GM19324 (cell line): ENCODE measurements at regions not wholly inside any gene's neighbourhood (a gene's known extent, or its start where the extent isn't known, plus 50 kb on each side); places are given as distances from the start of the nearest gene placed in this dataset.

Source experiments
- ATAC-seq: cut with Tn5 transposase; IDR thresholded peaks from one replicate; pipeline ENCODE4 v1.9.1; 2021; ENCODE audit warnings: mild to moderate bottlenecking, moderate library complexity; ENCODE audit not compliant: unreplicated experiment, low FRiP score

- ATAC-seq = no peak
Measured at GRCh38 chr11:127485541-127485940, 485.0 kb upstream of the KIRREL3 start.

DNA sequence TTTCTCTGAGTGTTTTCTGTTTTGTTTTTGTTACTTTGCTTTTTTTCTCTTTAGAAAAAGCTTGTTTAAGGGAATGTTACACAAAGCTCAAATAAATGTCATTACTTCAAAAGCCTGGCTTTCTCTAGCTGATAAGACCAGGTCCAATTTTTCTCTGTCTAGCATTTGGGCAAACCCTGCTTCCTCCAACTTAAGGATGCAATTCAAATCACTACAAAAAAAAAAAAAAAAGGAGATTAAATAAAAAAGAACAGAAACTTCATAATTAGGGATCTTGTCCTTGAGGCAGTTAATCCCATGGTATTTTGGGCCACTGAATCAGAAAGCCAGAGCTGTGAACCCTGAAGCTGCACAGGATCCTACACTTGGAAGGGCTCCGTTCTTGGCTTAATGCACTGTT, 480.8 kb upstream of the KIRREL3 start:
- no peak for ATAC-seq

DNA sequence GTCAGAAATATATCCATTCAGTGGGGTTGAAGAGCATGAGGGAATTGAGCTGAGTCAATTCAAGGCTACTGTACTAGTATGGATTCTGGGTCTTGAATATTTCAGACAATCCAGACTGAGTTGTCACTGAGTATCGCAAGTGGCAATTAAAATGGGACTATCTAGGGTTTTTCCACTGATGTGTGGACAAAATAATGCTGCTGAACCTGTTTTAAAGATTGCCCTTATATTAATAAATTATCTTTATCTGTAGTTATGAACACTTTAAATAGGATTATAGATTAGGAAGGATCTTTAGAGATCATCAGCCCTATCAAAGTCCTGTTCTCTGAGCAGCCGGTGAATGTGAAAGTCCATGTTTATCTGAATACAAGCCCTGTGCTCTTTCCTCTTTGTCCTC, 478.3 kb upstream of the KIRREL3 start:
- no peak for ATAC-seq

DNA sequence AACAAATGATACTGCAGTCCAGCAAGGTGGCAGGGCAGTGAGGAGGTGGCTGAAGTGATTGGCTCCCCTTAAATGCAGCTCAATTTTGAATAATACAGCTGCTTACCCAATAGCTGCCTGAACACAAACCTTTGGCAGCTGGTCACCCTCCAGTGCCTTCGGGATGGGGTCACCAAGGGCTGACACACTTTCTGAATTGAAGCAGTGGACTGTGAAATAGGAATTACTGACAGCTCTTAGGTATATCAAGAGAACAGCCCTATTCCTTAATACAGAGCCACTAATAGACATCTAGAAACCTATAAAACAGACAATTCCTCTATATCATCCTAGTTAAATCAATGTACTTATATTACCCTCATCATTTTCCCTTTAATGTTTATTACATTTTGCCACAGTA, 474.2 kb upstream of the KIRREL3 start:
- ATAC-seq = no peak

DNA sequence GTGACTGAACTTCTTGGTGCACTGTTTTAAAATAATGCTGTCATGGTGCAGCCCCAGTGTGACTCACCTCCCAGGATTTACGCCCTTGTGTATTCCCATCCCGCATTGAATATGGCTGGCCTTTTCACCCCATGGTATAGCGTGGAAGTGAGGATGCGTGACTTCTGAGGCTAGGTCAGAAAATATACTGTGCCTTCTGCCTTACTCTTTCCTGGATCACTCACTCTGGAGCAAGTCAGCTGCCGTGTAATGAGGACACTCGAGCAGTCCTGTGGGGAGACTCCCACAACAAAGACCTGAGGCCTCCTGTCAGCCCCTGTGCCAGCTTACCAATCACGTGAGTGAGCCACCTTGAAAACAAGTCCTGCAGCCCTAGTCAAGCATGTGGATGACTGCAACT, 471.9 kb upstream of the KIRREL3 start:
- no peak for ATAC-seq

- no peak for ATAC-seq
Measured at GRCh38 chr11:127471662-127472061, 471.1 kb upstream of the KIRREL3 start.

DNA sequence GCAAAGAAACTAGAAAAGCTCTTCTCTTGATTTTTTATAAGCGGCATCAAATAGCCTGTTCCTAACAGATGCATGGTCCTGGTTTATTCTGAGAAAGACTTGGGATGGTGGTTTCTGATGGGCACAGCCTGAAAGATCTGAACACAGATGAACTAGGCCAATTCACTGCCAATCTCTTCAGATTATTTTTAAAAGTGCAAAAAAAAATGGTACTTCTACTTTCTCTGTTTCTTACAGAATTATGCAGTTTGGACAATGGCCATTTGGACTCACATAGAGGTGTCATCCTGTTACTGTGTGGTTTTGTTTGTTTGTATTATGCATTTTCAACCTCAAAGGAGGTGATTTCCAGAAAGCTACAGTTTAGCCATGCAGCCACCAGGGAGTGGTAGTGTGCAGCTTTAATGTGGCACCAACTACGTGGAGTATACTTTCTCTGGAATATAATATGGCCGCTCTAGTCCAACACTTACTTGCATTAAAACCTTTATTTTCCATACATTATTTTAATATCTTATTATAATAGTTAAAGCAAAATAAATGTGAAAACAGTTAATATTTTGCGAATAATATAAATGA, 469.8 kb upstream of the KIRREL3 start:
- ATAC-seq = no peak

GRCh38 chr11:127464325-127464724, 463.8 kb upstream of the KIRREL3 start:
- ATAC-seq = no peak

DNA sequence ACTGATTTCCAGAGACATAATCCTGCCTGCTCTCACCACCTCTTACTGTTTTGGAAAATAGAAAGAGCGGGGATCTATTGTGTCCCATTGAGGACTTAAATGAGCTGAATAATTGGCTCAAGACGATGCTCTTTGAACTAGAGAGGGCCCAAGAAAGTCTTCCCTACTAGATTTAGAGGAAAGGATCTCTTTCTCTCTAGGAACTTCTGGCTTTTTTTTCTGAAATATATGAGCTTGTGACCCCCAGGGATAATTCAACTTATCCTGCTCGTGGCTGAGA, 461.4 kb upstream of the KIRREL3 start:
- ATAC-seq = no peak

DNA sequence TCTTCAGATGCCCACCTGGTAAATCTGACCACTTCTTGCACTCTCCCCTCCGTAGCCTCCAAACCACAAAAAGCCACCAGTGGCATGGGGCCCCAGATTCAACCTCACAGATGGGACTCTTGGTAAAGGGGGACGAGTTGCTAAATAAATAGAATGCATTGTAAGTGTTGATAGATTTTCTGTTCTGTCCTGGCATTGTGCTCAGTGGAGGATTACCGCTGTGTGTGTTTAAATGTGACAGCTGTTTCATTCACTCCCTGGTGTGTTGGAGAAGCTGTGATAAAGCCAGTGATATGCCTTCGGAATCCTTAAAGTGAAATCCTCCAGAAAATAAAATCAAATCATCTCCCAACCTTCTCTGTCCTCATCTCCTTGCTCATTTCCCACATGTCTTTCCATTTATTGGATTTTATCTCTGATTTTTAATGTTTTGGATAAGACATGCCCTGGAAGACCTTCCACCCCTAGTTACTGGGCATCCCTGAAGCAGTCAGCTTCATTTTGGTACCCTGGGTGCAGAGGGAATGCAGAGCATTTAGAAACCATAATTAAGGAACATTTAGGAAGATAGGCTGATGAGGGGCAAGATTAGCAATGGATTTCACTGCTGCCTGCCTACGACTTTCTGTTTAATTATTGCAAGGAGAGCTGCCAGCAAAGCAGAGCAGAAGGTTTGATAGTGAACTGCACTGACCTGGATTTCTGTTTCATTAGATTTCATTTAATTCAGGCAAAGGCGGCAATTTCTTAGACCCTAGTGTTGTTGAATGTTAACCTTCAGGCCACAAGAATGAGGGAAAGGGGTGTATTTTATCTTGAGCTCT, 460.9 kb upstream of the KIRREL3 start:
- ATAC-seq = no peak

- ATAC-seq = no peak
Measured at GRCh38 chr11:127458561-127458960, 458.0 kb upstream of the KIRREL3 start.

DNA sequence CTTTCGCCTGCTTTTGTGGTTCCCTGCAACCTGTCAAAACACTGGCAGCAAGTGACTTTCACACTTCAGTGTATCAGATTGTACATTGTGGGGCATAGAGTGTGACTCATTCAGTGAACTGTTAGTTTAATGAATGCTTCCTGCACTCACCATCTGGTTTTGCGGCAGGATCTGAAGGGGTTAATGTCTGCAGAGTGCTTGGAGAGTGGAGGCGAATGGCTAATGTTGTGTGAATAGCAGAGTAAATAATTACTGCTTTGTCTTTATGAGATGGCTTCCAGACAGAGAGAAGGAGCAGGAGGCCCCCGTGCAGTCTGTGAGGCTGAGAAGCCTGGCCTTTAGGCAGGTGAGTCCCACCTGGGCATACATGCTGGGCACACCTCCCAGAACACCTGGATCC, 454.3 kb upstream of the KIRREL3 start:
- no peak for ATAC-seq

GRCh38 chr11:127452533-127452932, 452.0 kb upstream of the KIRREL3 start:
- ATAC-seq = no peak

DNA sequence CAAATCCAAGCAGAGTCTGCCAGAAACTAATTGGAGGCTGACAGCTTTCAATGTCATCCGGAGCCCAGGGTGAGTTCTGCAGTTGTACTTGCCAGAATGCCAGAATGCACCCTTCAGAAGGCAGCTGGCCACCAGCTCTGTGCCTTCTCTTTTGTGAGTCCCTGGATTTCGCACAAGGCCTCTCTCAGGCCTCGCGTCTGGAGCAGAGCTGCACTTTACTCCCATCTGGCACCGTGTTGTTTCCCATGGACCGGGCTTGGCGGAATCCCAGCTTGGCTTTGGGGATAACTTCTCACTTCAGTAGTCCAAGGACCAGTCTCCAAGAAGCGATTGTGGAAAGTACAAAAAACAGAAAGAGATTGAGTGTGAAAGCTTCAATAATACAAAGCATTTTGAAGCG, 451.3 kb upstream of the KIRREL3 start:
- ATAC-seq = no peak

DNA sequence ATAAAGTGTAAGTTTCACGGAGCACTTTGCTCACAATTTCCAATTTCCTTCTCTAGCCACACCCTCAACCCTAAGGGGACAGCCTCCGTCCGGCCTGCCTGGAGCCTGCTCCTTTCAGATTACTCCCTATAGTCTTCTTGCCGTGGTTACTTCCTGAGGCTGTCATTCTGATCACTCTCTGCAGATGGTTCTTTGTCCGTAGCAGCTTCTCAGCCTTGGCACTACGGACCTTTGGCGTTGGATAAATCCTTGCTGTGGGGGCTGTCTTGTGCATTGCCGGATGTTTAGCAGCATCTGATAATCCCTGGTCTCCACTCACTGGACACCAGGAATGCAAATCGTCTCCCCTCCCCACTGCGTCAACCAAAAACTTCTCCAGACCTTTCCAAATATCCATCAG, 447.5 kb upstream of the KIRREL3 start:
- ATAC-seq = no peak

- no peak for ATAC-seq
Measured at GRCh38 chr11:127445476-127445875, 444.9 kb upstream of the KIRREL3 start.

DNA sequence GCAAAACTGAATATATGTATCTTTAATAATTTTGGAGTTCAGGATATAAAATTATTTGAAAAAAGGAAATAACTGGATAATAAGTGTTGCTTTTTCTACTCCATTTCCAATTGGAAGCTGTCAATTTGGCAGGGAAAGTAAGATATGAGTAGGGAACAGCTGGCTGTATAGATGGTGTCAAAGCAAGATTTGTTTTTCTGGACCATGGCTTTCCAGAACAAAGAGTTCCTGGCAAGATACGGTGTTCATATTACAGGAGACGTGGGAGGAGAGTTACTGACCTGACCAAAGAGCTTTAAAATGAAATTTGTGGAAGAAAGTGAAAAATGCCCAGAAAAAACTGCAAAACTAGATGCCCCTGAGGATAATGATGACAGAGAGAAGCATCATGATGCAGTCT, 442.7 kb upstream of the KIRREL3 start:
- no peak for ATAC-seq

DNA sequence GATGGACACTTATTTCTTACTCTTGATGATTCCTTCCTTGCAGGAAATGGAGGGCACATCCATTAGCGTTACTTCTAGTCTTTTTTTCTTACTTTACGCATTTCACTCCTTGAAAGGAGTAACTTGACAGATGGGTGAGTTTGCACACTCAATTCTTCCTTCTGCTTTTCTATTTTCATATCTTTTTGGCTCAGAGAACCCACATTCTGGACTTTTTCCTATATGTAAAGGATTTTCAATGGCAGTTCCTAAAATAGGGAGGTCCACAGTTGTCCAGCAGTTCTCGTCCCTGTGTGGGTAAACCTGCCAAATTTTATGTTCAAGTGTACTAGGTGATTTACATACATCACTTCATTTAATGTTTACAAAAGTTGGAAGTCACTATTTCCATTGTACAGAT, 440.0 kb upstream of the KIRREL3 start:
- no peak for ATAC-seq

DNA sequence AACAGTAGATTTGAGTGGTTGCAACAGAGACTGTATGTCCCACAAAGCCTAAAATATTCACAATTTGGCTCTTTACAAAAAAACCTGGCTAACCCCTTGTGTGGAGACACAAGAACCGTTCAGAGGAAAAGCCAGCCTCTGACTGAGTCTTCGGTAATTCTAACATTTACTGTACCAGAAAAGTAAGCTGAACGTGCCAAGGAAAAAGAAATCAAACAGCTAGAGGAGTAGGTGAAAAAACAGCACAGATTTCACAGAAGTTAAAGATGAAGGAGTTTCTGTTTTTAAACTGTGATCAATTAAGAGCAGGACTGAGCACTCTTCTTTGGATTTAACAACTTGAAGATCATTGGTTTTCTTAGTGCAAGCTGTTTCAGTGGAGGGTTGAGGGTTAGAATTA, 424.7 kb upstream of the KIRREL3 start:
- no peak for ATAC-seq

DNA sequence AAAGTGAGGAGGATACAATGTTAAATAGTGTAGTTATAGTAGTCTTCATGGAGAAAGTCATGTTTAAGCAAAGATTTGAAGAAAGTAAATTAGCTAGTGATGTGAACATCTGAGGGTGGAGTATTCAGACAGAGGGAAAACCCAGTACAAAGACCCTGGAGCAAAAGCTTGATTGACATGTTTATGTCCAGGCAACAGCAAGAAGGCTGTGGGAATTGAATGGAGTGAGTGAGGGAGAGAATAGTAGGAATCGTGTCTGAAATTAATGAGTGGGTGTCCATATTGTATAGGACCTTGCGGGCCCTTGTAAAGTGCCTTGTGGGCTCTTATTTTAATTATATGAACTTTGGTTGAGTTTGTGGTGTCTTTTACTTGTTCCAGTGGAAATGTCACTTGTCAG, 424.1 kb upstream of the KIRREL3 start:
- no peak for ATAC-seq

GRCh38 chr11:127420139-127420538, 419.6 kb upstream of the KIRREL3 start:
- ATAC-seq = no peak

DNA sequence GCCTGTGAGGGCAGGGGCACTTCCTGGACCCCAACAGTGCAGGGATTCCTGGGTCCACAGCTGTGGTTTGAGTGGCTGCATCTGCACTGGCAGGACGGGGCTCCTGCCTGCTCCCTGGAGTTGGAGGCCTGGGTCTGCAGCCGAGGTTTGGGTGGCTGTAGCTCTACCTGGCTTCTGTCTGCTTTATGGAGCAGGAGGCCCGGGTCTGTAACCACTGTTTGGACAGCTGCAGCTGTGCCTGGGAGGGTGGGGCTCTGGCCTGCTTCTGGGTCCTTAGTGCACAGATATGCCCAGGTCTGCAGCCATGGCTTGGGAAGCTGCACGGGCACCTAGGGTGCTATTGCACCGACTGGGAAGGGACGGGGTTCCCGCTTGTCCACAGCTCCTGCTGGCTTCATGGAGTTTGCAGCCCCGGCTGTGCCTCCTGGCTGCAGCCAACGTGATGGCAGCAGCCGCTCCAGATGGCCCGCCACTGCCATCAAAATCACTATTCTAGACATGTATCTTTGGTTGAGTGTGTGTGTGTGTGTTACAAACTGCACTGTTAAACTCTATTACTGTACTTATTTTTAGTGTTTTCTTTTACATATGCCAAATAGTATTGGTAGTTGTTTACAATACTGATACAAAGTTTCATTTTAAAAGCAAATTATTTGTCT, 412.3 kb upstream of the KIRREL3 start:
- ATAC-seq = no peak
